GM23338 (cell line): ENCODE measurements at regions not wholly inside any gene's neighbourhood (a gene's known extent, or its start where the extent isn't known, plus 50 kb on each side); places are given as distances from the start of the nearest gene placed in this dataset.

Source experiments
- ATAC-seq: fragments of 200-7000 bp; cut with Tn5 transposase; 3 replicates; pipeline ENCODE4 v1.9.1; 2020
- DNase-seq: peaks from one replicate; pipeline ENCODE4 v3.0.0-alpha.2; 2015; ENCODE audit warnings: low spot score
- H2AFZ ChIP-seq: fragments of 200-600 bp; sonication (generic); 2 replicates; pipeline ENCODE4 v1.8.0; 2016; ENCODE audit warnings: antibody characterized with exemption, mild to moderate bottlenecking, moderate library complexity
- H3F3A ChIP-seq: fragments of 200-600 bp; sonication (generic); replicated peaks from 2 replicates; pipeline ENCODE4 v1.8.0; 2017; ENCODE audit warnings: antibody characterized with exemption, mixed run types, low read depth
- H3K27ac ChIP-seq: fragments of 200-600 bp; sonication (generic); 2 replicates; pipeline ENCODE4 v1.6.1; 2016; ENCODE audit warnings: low read depth
- H3K27me3 ChIP-seq: fragments of 200-600 bp; sonication (generic); 2 replicates; pipeline ENCODE4 v1.8.0; 2016; ENCODE audit warnings: mild to moderate bottlenecking, mixed run types, moderate library complexity; ENCODE audit not compliant: insufficient read depth
- H3K36me3 ChIP-seq: fragments of 200-600 bp; sonication (generic); 2 replicates; pipeline ENCODE4 v1.8.0; 2016; ENCODE audit warnings: mild to moderate bottlenecking; ENCODE audit not compliant: insufficient read depth
- H3K4me1 ChIP-seq: fragments of 200-600 bp; sonication (generic); 2 replicates; pipeline ENCODE4 v1.8.0; 2016; ENCODE audit warnings: mild to moderate bottlenecking, moderate library complexity; ENCODE audit not compliant: insufficient read depth
- H3K4me2 ChIP-seq: fragments of 200-600 bp; sonication (generic); 2 replicates; pipeline ENCODE4 v1.7.1; 2017; ENCODE audit warnings: mixed run types
- H3K4me3 ChIP-seq: fragments of 200-600 bp; sonication (generic); 2 replicates; pipeline ENCODE4 v1.6.1; 2016; ENCODE audit warnings: mixed run types
- H3K79me2 ChIP-seq: fragments of 200-600 bp; sonication (generic); replicated peaks from 2 replicates; pipeline ENCODE4 v1.8.0; 2017; ENCODE audit warnings: mild to moderate bottlenecking; ENCODE audit not compliant: insufficient read depth
- H3K9me2 ChIP-seq: fragments of 200-600 bp; sonication (generic); 2 replicates; pipeline ENCODE4 v1.8.0; 2017; ENCODE audit not compliant: insufficient read depth
- H4K20me1 ChIP-seq: fragments of 200-600 bp; sonication (generic); replicated peaks from 2 replicates; pipeline ENCODE4 v1.8.0; 2017; ENCODE audit warnings: mild to moderate bottlenecking; ENCODE audit not compliant: insufficient read depth
- H3K27ac Mint-ChIP-seq: 2 replicates; pipeline ENCODE4 v1.8.0; 2020; ENCODE audit warnings: inconsistent platforms, mild to moderate bottlenecking, moderate library complexity, mixed read lengths
- H3K27me3 Mint-ChIP-seq: 3 replicates; pipeline ENCODE4 v1.8.0; 2022; ENCODE audit warnings: low read depth, mild to moderate bottlenecking, moderate library complexity, mixed read lengths, inconsistent platforms; ENCODE audit not compliant: insufficient read depth, poor library complexity
- H3K36me3 Mint-ChIP-seq: 3 replicates; pipeline ENCODE4 v1.8.0; 2021; ENCODE audit warnings: low read depth, mild to moderate bottlenecking, inconsistent platforms, moderate library complexity, mixed read lengths
- H3K4me1 Mint-ChIP-seq: 3 replicates; pipeline ENCODE4 v1.8.0; 2020; ENCODE audit warnings: mild to moderate bottlenecking, inconsistent platforms, mixed read lengths
- H3K4me3 Mint-ChIP-seq: 3 replicates; pipeline ENCODE4 v1.8.0; 2021; ENCODE audit warnings: moderate library complexity, mild to moderate bottlenecking, inconsistent platforms, mixed read lengths
- H3K9me3 Mint-ChIP-seq: 3 replicates; pipeline ENCODE4 v1.8.0; 2020; ENCODE audit warnings: moderate library complexity, mild to moderate bottlenecking, inconsistent platforms, mixed read lengths
- JUNB ChIP-seq: IDR thresholded peaks from one replicate; pipeline ENCODE4 v1.6.1; 2016; ENCODE audit warnings: antibody characterized with exemption; ENCODE audit not compliant: unreplicated experiment
- NANOG ChIP-seq: IDR thresholded peaks from 2 replicates; pipeline ENCODE4 v1.6.1; 2016; ENCODE audit warnings: antibody characterized with exemption, borderline replicate concordance
- POLR2AphosphoS5 ChIP-seq: IDR thresholded peaks from 2 replicates; pipeline ENCODE4 v1.6.1; 2016; ENCODE audit warnings: antibody characterized with exemption, low read depth
- ZNF114 ChIP-seq: fragments of 250-450 bp; sonication (Bioruptor Pico); IDR thresholded peaks from 2 replicates; pipeline ENCODE4 v1.5.0; 2020; ENCODE audit warnings: mild to moderate bottlenecking, moderate library complexity
- TF ChIP-seq, protein P1 (sequence below): IDR thresholded peaks from 2 replicates; pipeline ENCODE4 v1.6.1; 2016; ENCODE audit warnings: antibody characterized with exemption
- TF ChIP-seq, protein P2 (sequence below), 2 experiments: fragments of 200-600 bp in 1 of 2; sonication (generic) in 1 of 2; conservative IDR thresholded peaks; 2 replicates each; pipeline versions ENCODE4 v1.5.1 to v1.6.1; 2016 to 2017; ENCODE audit warnings: antibody characterized with exemption in 2 of 2, low read depth in 2 of 2, mild to moderate bottlenecking in 2 of 2, moderate library complexity in 1 of 2
- TF ChIP-seq, protein P3 (sequence below): IDR thresholded peaks from one replicate; pipeline ENCODE4 v1.6.1; 2018; ENCODE audit warnings: antibody characterized with exemption; ENCODE audit not compliant: unreplicated experiment
- TF ChIP-seq, protein P4 (sequence below): fragments of 250-450 bp; sonication (Bioruptor Pico); IDR thresholded peaks from 2 replicates; pipeline ENCODE4 v1.5.0; 2020; ENCODE audit warnings: mild to moderate bottlenecking, moderate library complexity

DNA sequence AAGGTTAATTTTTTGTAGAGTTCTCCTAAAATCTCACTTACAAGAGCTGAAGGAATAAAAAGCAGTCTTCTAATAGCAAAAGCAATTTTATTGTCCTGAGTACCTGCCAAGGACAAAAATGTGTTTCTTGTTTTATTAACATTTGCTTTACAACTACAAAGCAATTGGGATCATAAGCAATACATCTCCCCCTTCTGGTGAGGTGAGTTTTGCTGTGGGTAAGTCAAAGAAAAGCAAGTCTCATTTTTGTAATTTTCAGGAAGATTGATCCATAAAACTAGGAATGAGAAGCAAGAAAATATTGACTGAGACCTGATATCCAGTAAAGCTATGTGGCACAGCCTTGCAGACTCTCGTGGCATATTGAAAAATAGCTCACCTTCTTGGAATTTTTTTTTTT is 2162.7 kb downstream of the NCAM2 start:
- no peaks in the 10 kb centered on the region for H4K20me1 ChIP-seq
- no peaks in the 10 kb centered on the region for H3F3A ChIP-seq
- no peaks in the 10 kb centered on the region for H3K79me2 ChIP-seq
- ATAC-seq (no peak), DNase-seq (no peak)
- H3K36me3 ChIP-seq: no peaks in the 10 kb centered on the region
- H3K9me2 ChIP-seq: no peaks in the 10 kb centered on the region
- Mint-ChIP-seq H3K27me3 (peaks cover 2% of the 10 kb centered on the region), H3K4me1 (peaks cover 2% of the 10 kb centered on the region; the same call in 1 of the 3 replicates), H3K36me3 (no peaks in the 10 kb centered on the region), H3K4me3 (no peak overlapping the region), H3K9me3 (no peaks in the 10 kb centered on the region), H3K27ac (no peak overlapping the region)
- TF ChIP-seq, protein P1, sequence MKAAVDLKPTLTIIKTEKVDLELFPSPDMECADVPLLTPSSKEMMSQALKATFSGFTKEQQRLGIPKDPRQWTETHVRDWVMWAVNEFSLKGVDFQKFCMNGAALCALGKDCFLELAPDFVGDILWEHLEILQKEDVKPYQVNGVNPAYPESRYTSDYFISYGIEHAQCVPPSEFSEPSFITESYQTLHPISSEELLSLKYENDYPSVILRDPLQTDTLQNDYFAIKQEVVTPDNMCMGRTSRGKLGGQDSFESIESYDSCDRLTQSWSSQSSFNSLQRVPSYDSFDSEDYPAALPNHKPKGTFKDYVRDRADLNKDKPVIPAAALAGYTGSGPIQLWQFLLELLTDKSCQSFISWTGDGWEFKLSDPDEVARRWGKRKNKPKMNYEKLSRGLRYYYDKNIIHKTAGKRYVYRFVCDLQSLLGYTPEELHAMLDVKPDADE: no peak
- TF ChIP-seq, protein P2, sequence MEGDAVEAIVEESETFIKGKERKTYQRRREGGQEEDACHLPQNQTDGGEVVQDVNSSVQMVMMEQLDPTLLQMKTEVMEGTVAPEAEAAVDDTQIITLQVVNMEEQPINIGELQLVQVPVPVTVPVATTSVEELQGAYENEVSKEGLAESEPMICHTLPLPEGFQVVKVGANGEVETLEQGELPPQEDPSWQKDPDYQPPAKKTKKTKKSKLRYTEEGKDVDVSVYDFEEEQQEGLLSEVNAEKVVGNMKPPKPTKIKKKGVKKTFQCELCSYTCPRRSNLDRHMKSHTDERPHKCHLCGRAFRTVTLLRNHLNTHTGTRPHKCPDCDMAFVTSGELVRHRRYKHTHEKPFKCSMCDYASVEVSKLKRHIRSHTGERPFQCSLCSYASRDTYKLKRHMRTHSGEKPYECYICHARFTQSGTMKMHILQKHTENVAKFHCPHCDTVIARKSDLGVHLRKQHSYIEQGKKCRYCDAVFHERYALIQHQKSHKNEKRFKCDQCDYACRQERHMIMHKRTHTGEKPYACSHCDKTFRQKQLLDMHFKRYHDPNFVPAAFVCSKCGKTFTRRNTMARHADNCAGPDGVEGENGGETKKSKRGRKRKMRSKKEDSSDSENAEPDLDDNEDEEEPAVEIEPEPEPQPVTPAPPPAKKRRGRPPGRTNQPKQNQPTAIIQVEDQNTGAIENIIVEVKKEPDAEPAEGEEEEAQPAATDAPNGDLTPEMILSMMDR (conservative IDR thresholded peaks at IDR 0.05; ENCODE audit: low read depth in 2 of 2): peak; percentile 28 to 39; a peak in 1 of 4 replicates
- 0 out of 2 replicates have a peak, but pooled peaks cover 3% of the 10 kb centered on the region for H3K4me1 ChIP-seq
- no peak overlapping the region for H2AFZ ChIP-seq
- H3K4me2 ChIP-seq: no peak overlapping the region
- H3K27me3 ChIP-seq: no peaks in the 10 kb centered on the region
- H3K4me3 ChIP-seq: no peak overlapping the region
- no peak overlapping the region for H3K27ac ChIP-seq

DNA sequence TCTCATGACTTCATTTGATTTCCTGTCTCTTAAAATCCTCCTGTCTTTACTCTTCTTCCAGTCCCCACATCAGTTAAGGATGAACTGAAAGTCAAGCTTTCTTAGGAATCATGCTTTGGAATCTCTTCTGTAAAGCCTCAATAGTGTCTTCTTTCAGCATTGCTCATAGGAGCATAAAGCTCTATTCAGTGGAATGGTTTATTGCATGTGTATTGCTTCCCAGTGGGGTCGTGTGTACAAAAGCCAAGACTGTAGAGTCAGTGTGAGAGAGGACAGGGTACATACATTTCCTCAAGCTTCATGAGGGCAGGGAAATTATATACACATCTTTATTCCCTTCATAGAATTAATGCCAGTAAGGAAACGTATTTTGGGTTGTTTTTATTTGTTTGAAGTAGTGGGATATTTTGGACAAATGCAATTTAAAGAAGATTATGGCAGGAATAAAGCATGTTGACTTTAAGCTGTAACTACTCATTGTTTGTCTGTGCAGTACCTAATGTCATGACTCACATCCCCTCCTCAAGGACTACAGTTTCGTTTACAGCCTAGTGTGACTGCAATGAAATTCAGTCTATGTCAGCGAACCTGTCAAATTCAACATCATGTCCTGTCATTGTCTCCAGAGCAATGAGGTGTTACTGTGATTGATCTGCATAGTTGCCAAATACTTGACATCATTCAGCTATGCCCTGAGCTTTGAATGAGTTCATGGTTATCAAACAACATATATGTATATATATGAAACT is 2164.2 kb downstream of the NCAM2 start:
- DNase-seq (no peak), ATAC-seq (no peak)
- H3K27ac ChIP-seq: no peak overlapping the region
- Mint-ChIP-seq H3K4me1 (peaks cover 2% of the 10 kb centered on the region; the same call in 1 of the 3 replicates), H3K9me3 (no peaks in the 10 kb centered on the region), H3K27ac (no peak overlapping the region), H3K4me3 (no peak overlapping the region), H3K36me3 (no peaks in the 10 kb centered on the region), H3K27me3 (peaks cover 2% of the 10 kb centered on the region)
- H3K4me3 ChIP-seq: no peak overlapping the region
- no peaks in the 10 kb centered on the region for H3K36me3 ChIP-seq
- no peaks in the 10 kb centered on the region for H3F3A ChIP-seq
- no peaks in the 10 kb centered on the region for H3K9me2 ChIP-seq
- H3K4me1 ChIP-seq: 0 out of 2 replicates have a peak, but pooled peaks cover 3% of the 10 kb centered on the region
- H3K79me2 ChIP-seq: no peaks in the 10 kb centered on the region
- H3K27me3 ChIP-seq: no peaks in the 10 kb centered on the region
- H4K20me1 ChIP-seq: no peaks in the 10 kb centered on the region
- no peak overlapping the region for H3K4me2 ChIP-seq
- 0 out of 2 replicates have a peak overlapping the region, but pooled peaks have one; percentile 8 for H2AFZ ChIP-seq
- TF ChIP-seq ZNF114 (CRISPR knock-in tag) (no peak), NANOG (no peak), JUNB (no peak), POLR2AphosphoS5 (no peak)
- TF ChIP-seq, protein P3, sequence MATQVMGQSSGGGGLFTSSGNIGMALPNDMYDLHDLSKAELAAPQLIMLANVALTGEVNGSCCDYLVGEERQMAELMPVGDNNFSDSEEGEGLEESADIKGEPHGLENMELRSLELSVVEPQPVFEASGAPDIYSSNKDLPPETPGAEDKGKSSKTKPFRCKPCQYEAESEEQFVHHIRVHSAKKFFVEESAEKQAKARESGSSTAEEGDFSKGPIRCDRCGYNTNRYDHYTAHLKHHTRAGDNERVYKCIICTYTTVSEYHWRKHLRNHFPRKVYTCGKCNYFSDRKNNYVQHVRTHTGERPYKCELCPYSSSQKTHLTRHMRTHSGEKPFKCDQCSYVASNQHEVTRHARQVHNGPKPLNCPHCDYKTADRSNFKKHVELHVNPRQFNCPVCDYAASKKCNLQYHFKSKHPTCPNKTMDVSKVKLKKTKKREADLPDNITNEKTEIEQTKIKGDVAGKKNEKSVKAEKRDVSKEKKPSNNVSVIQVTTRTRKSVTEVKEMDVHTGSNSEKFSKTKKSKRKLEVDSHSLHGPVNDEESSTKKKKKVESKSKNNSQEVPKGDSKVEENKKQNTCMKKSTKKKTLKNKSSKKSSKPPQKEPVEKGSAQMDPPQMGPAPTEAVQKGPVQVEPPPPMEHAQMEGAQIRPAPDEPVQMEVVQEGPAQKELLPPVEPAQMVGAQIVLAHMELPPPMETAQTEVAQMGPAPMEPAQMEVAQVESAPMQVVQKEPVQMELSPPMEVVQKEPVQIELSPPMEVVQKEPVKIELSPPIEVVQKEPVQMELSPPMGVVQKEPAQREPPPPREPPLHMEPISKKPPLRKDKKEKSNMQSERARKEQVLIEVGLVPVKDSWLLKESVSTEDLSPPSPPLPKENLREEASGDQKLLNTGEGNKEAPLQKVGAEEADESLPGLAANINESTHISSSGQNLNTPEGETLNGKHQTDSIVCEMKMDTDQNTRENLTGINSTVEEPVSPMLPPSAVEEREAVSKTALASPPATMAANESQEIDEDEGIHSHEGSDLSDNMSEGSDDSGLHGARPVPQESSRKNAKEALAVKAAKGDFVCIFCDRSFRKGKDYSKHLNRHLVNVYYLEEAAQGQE: no peak
- TF ChIP-seq, protein P4, sequence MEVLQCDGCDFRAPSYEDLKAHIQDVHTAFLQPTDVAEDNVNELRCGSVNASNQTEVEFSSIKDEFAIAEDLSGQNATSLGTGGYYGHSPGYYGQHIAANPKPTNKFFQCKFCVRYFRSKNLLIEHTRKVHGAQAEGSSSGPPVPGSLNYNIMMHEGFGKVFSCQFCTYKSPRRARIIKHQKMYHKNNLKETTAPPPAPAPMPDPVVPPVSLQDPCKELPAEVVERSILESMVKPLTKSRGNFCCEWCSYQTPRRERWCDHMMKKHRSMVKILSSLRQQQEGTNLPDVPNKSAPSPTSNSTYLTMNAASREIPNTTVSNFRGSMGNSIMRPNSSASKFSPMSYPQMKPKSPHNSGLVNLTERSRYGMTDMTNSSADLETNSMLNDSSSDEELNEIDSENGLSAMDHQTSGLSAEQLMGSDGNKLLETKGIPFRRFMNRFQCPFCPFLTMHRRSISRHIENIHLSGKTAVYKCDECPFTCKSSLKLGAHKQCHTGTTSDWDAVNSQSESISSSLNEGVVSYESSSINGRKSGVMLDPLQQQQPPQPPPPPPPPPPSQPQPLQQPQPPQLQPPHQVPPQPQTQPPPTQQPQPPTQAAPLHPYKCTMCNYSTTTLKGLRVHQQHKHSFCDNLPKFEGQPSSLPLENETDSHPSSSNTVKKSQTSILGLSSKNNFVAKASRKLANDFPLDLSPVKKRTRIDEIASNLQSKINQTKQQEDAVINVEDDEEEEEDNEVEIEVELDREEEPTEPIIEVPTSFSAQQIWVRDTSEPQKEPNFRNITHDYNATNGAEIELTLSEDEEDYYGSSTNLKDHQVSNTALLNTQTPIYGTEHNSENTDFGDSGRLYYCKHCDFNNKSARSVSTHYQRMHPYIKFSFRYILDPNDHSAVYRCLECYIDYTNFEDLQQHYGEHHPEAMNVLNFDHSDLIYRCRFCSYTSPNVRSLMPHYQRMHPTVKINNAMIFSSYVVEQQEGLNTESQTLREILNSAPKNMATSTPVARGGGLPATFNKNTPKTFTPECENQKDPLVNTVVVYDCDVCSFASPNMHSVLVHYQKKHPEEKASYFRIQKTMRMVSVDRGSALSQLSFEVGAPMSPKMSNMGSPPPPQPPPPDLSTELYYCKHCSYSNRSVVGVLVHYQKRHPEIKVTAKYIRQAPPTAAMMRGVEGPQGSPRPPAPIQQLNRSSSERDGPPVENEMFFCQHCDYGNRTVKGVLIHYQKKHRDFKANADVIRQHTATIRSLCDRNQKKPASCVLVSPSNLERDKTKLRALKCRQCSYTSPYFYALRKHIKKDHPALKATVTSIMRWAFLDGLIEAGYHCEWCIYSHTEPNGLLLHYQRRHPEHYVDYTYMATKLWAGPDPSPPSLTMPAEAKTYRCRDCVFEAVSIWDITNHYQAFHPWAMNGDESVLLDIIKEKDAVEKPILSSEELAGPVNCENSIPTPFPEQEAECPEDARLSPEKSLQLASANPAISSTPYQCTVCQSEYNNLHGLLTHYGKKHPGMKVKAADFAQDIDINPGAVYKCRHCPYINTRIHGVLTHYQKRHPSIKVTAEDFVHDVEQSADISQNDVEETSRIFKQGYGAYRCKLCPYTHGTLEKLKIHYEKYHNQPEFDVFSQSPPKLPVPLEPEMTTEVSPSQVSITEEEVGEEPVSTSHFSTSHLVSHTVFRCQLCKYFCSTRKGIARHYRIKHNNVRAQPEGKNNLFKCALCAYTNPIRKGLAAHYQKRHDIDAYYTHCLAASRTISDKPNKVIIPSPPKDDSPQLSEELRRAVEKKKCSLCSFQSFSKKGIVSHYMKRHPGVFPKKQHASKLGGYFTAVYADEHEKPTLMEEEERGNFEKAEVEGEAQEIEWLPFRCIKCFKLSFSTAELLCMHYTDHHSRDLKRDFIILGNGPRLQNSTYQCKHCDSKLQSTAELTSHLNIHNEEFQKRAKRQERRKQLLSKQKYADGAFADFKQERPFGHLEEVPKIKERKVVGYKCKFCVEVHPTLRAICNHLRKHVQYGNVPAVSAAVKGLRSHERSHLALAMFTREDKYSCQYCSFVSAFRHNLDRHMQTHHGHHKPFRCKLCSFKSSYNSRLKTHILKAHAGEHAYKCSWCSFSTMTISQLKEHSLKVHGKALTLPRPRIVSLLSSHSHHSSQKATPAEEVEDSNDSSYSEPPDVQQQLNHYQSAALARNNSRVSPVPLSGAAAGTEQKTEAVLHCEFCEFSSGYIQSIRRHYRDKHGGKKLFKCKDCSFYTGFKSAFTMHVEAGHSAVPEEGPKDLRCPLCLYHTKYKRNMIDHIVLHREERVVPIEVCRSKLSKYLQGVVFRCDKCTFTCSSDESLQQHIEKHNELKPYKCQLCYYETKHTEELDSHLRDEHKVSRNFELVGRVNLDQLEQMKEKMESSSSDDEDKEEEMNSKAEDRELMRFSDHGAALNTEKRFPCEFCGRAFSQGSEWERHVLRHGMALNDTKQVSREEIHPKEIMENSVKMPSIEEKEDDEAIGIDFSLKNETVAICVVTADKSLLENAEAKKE: no peak
